ENCODE measurements at regions not wholly inside any gene's neighbourhood (a gene's known extent, or its start where the extent isn't known, plus 50 kb on each side); places are given as distances from the start of the nearest gene placed in this dataset.
"Not testable (repeated sequence)": the region's sequence is repeated elsewhere in the genome, so short reads cannot be mapped to it uniquely, and the experiment has no call there.

- no peaks in the 10 kb centered on the region for H3K9me3 Mint-ChIP-seq
- H3K27ac Mint-ChIP-seq, result no peak overlapping the region
- no peak overlapping the region for H3K4me3 Mint-ChIP-seq
- DNase-seq (no peak), ATAC-seq (ENCODE audit: low read depth) (no peak)
- peaks cover 3% of the 10 kb centered on the region for H3K4me1 Mint-ChIP-seq
- peaks cover 21% of the 10 kb centered on the region for H3K27me3 Mint-ChIP-seq
- POLR2A ChIA-PET, result no interaction called here
- intact Hi-C loops (cut with micrococcal nuclease), result no loop called here
- no peak for TF ChIP-seq CTCF (IDR thresholded peaks at IDR 0.05)
- CTCF ChIA-PET, result no interaction called here
- H3K36me3 Mint-ChIP-seq (ENCODE audit: low read depth), result no peaks in the 10 kb centered on the region
These were observed 62.1 kb upstream of the HSPA9 start for GRCh38 chr5:138637256-138637655.

GRCh38 chr5:138636398-138636944 lies 61.3 kb upstream of the HSPA9 start:
- CTCF ChIA-PET, result no interaction called here
- no peak for DNase-seq
- TF ChIP-seq CTCF (IDR thresholded peaks at IDR 0.05), result no peak
- Mint-ChIP-seq H3K4me3 (no peak overlapping the region), H3K27ac (no peak overlapping the region), H3K36me3 (ENCODE audit: low read depth) (no peaks in the 10 kb centered on the region), H3K4me1 (no peaks in the 10 kb centered on the region), H3K27me3 (peaks cover 17% of the 10 kb centered on the region), H3K9me3 (no peaks in the 10 kb centered on the region)
- intact Hi-C loops (cut with micrococcal nuclease), result no loop called here
- POLR2A ChIA-PET, result no interaction called here
- no peak for ATAC-seq (ENCODE audit: low read depth)

GRCh38 chr5:138635708-138636107 lies 60.5 kb upstream of the HSPA9 start:
- ATAC-seq (ENCODE audit: low read depth) (no peak), DNase-seq (no peak)
- CTCF ChIA-PET, result no interaction called here
- no peaks in the 10 kb centered on the region for H3K36me3 Mint-ChIP-seq (ENCODE audit: low read depth)
- no peak overlapping the region for H3K27ac Mint-ChIP-seq
- intact Hi-C loops (cut with micrococcal nuclease), result no loop called here
- no peak overlapping the region for H3K4me3 Mint-ChIP-seq
- POLR2A ChIA-PET, result no interaction called here
- peaks cover 17% of the 10 kb centered on the region for H3K27me3 Mint-ChIP-seq
- no peak for TF ChIP-seq CTCF (IDR thresholded peaks at IDR 0.05)
- H3K9me3 Mint-ChIP-seq, result no peaks in the 10 kb centered on the region
- H3K4me1 Mint-ChIP-seq, result no peaks in the 10 kb centered on the region

GRCh38 chr5:138635265-138635664 lies 60.1 kb upstream of the HSPA9 start:
- ChIA-PET POLR2A (no interaction called here), CTCF (no interaction called here)
- intact Hi-C loops (cut with micrococcal nuclease), result no loop called here
- H3K4me3 Mint-ChIP-seq, result no peak overlapping the region
- no peak for ATAC-seq (ENCODE audit: low read depth)
- no peak for TF ChIP-seq CTCF (IDR thresholded peaks at IDR 0.05)
- no peak for DNase-seq
- H3K9me3 Mint-ChIP-seq, result no peaks in the 10 kb centered on the region
- H3K27me3 Mint-ChIP-seq, result peaks cover 14% of the 10 kb centered on the region
- no peak overlapping the region for H3K27ac Mint-ChIP-seq
- H3K36me3 Mint-ChIP-seq (ENCODE audit: low read depth), result no peaks in the 10 kb centered on the region
- H3K4me1 Mint-ChIP-seq, result no peaks in the 10 kb centered on the region

- H3K4me1 Mint-ChIP-seq; ATAC-seq (ENCODE audit: low read depth); H3K4me3 Mint-ChIP-seq; POLR2A ChIA-PET; intact Hi-C loops (cut with micrococcal nuclease); H3K9me3 Mint-ChIP-seq; CTCF ChIA-PET; H3K36me3 Mint-ChIP-seq (ENCODE audit: low read depth); H3K27ac Mint-ChIP-seq; DNase-seq: not testable (repeated sequence)
- H3K27me3 Mint-ChIP-seq, result peaks cover 11% of the 10 kb centered on the region
These were observed 59.6 kb upstream of the HSPA9 start for GRCh38 chr5:138634804-138635203.

- no peaks in the 10 kb centered on the region for H3K36me3 Mint-ChIP-seq (ENCODE audit: low read depth)
- no peaks in the 10 kb centered on the region for H3K9me3 Mint-ChIP-seq
- no peak overlapping the region for H3K4me3 Mint-ChIP-seq
- ChIA-PET POLR2A (no interaction called here), CTCF (no interaction called here)
- no peak overlapping the region for H3K27ac Mint-ChIP-seq
- ATAC-seq (ENCODE audit: low read depth) (no peak), DNase-seq (no peak)
- no peaks in the 10 kb centered on the region for H3K4me1 Mint-ChIP-seq
- intact Hi-C loops (cut with micrococcal nuclease), result no loop called here
- H3K27me3 Mint-ChIP-seq, result peaks cover 11% of the 10 kb centered on the region
- TF ChIP-seq CTCF (IDR thresholded peaks at IDR 0.05), result no peak
These were observed 57.8 kb upstream of the HSPA9 start for GRCh38 chr5:138632900-138633489.

All from activated B cell treated with CpG ODN at 0.5 μM for 24 hours (primary cell).